OCI-LY3 (cell line): ENCODE measurements at regions not wholly inside any gene's neighbourhood (a gene's known extent, or its start where the extent isn't known, plus 50 kb on each side); places are given as distances from the start of the nearest gene placed in this dataset.

ENCODE experiments used
- CTCF ChIP-seq: fragments of 200-600, 300-600 bp; sonication (generic); IDR thresholded peaks from 2 replicates; pipeline ENCODE4 v1.5.1; 2014; ENCODE audit warnings: antibody characterized with exemption, low read length, low read depth
- EZH2phosphoT487 ChIP-seq: fragments of 200-600 bp; shearing (Covaris generic); IDR thresholded peaks from 2 replicates; pipeline ENCODE4 v1.6.1; 2018; ENCODE audit warnings: antibody characterized with exemption, mixed run types, low read depth

GRCh38 chr2:221310730-221311129 is 261.4 kb downstream of the EPHA4 start:
- TF ChIP-seq CTCF (no peak), EZH2phosphoT487 (no peak)
